Stimulated activated naive CD4-positive, alpha-beta T cell (primary cell): ENCODE measurements at regions not wholly inside any gene's neighbourhood (a gene's known extent, or its start where the extent isn't known, plus 50 kb on each side); places are given as distances from the start of the nearest gene placed in this dataset.

Experiments
- DNase-seq, 6 experiments: peaks; one replicate each; lab custom pipeline; 2025; lab: John Stamatoyannopoulos, UW

DNA sequence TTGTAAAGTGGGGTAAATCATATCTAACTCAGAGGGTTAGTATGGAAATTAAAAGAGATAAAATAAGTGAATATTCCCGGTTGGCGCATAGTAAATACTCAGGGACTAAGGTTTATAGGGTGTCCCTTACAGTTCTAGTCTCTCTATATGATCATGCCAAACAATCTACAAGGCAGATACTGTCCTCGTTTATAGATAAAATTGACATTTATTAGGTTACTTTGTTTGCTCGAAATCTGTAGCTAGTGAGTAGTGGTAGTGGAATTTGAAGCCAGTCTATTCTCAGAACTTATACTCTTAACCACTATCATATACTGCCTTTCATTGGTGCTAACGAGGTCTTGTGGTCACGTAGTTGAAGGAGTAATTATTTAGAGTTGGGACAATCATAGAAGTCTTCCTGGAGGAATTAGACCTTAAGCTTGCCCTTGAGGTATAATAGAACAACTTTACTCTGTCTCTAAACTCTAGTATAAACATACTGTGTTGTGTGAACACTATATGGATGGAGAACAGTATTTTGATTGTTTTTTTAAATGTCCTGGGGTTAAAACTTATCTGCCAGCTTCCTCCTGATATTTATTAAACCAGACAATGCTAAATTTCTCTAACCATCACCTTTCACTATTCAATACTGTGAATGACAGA lies 324.0 kb downstream of the STIM2 start:
- DNase-seq: no peak

DNA sequence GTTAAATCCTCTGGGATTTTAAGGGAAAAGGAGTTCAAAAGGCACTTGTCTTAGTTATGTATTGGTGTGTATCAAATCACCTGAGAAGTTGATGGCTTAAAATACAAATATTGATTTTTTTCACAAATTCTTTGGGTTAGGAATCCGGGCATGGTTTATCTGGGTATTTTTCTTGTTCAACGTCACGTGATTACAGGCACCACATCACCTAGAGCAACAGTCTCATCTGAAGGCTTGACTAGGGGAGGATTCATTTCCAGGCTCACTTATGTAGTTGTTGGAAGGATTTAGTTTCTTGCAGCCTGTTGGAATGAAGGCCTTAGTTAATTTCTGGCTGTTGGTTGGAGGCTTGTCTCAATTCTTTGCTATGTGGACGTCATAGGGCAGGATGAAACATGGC lies 326.1 kb downstream of the STIM2 start:
- DNase-seq: no peak

DNA sequence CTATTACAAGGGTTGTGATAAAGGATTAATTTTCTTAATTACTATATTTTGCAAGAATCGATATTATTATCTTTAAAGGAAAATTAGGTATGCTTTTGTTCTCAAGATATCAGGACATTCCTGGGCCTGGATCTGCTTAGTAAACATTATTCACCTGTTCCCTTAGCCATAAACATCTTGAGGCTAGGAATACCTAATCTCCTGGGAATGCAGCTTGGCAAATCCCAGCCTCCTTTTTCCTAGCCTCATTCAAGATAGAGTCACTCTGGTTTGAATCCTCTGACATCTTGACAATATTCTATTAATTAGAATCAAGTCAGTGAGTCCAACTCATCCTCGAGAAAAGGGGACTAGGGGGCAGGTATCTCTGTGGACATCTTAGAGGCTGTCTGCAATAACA lies 327.1 kb downstream of the STIM2 start:
- DNase-seq: no peak

DNA sequence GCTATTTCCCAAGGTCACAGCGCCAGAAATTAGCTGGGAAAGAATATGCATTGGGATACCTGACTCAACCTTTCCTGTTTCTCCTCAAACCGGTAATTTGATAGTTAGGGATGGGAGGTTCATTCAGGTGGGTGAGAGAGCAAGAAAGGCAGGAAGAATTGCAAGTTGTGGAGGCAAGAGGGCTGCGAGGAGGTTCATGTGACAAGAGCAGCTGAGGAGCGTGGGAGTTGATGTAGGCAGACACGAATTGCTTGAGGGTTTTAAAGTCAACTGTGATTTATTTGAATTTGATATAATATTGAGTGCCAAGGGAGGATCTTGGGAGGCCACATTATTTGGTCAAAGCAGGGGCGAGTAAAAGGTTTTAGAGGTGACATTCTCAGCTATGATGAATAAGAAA lies 329.0 kb downstream of the STIM2 start:
- no peak for DNase-seq

DNA sequence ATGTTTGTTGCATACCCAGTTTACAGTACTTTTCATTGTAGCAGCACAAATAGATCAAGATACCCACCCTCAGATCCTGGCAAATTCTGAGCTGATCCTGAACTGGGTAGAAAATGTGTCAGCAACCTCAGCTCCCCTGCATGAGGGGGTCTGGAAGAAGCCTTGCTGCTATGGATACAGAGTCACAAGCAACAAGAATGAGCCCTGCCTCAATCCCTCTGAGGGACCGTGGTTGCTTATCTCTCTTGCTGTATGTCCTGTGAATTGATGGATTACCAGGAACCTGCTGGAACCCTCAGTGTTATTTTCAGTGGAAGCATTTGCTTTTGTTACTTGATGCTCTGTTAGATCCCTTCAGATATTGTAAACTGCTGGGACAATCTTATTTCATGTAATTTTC lies 331.0 kb downstream of the STIM2 start:
- no peak for DNase-seq

DNA sequence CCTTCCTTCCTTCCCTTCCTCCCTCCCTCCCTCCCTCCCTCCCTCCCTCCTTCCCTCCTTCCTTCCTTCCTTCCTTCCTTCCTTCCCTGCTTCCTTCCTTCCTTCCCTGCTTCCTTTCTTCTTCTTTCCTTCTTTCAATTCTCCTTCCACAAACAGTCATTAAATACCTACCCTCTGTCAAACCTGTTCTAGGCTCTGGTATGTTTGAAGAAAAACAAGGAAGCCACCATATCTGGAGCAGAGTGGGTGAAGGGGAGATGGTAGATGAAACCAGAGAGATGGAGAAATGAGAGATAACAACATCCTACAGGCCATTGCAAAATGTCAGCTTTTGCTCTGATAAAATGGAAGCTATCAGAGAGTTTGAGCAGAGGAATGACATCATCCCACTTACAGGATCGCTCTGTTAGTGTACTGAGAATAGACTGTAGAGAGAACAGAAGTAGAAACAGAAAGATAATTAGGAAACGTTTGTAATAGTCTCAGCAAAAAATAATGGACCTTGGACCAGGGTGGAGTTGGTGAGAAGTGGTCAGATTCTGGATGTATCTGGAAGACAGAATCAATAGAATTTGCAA lies 334.0 kb downstream of the STIM2 start:
- DNase-seq: no peak

DNA sequence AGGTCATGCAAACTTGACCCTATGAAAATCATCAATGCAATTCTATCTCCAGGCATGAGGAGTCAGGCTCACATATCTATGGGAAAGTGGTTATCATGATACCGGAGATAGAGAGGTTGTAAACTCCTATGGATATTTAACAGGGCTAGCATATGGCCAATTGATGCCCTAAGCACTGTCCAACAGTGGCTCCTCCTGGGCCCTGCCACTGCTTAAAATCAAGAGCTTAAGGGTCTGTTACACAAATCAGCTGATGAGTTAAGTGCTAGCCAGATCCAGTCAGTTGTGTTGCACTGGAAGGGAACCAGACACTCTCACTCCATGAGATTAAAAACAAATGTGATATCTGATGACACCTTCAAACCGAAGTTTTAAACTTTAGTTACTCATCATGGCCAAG lies 337.6 kb downstream of the STIM2 start:
- DNase-seq: no peak

DNA sequence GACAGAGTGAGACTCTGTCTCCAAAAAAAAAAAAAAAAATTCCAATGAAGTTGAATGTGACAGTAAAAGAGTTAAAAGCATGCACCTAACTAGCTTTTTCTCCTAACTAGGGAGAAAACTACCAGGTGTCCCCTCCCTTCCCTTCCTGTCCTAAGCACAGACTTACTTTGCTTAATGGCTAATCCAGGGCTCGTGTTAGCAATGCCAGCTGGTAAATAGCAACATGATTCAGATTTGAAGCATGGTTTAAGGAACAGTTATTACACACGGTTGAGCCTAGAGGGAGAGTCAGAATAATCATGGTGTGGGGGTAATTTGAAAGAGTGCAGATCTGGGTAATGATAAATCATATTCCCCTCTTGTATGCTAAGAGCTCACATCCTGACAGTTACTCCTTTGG lies 338.3 kb downstream of the STIM2 start:
- no peak for DNase-seq

DNA sequence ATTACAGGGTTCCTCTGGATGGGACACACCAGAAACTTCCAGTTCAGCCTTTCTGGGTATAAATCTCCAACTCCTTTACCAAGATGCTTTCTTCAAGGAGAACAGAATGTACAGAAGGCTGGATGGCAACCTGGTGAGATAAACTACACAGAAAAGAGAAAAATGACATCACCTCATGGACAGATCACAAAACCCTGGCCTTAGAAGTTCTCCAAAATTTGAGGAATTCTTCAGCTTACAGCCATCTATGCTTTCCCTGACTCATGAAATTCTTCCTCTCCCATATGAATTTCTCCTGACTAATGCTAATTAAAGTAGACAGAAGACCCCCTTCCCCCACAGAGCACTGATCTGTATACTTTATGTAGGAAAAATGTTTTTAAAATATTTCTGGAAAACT lies 345.4 kb downstream of the STIM2 start:
- DNase-seq: no peak

DNA sequence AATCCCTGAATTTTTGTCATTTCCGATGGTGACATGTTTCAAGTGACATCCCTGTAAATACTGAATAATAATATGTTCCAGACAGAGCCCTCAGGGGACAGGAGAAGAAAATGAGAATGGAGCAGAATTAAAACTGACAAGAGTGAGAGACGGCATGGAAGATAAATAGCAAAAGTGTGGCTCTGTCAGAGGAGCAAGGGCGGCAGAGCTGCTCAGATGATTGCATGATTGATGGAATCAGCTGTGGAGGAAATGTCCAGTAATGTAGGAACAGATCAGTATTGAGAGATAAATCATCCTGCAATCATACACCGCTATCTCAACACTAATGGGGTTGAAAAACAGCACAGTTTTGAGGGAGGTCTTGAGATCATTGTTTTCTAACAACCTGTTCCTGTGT lies 350.3 kb downstream of the STIM2 start:
- no peak for DNase-seq

DNA sequence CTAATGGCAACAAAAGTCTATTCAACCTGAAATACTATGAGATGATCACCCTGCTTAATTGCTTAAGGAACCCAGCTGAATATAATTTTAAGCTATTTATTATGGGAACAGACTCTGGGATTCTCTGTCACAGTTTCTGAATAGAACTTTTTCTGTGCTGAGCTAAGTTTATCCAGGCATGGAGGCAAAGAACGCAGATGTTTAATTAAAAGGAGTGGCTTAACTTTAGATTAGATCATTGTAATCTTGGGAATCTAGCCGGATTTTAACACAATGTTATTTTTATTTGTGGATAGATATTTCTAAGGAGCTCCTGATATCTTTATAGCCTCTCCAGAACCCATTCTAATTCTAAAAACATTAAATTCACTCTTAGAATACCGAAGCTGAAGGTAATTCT lies 353.4 kb downstream of the STIM2 start:
- no peak for DNase-seq

DNA sequence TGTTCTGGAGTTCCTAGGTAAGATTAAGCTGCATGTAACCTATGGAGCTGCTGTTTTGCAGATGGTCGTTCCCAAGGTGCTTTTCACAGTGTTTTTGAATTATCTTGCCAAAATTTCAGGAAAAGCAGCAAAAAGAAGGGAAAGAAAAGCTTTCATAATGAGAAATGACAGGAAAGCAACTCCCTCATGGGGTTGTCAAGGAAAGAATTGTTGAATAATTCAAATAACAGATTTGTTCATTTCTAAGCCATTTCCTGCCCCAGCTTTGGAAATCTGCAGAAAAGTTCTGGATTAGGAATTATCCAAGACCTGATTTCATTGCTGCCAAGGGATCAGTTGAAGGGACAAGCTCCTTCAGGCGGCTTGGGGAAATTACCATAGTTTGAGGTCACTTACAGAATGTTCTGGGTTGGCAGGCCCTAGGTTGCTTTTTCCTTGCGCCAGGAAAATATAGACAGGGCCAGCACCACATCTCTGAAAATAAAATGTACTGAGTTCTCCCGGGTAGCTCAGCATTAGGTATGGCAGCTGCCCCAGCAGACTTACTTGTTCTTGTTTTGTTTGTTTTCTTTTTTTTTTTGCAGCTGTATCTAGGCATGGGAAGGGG lies 354.7 kb downstream of the STIM2 start:
- DNase-seq: no peak

DNA sequence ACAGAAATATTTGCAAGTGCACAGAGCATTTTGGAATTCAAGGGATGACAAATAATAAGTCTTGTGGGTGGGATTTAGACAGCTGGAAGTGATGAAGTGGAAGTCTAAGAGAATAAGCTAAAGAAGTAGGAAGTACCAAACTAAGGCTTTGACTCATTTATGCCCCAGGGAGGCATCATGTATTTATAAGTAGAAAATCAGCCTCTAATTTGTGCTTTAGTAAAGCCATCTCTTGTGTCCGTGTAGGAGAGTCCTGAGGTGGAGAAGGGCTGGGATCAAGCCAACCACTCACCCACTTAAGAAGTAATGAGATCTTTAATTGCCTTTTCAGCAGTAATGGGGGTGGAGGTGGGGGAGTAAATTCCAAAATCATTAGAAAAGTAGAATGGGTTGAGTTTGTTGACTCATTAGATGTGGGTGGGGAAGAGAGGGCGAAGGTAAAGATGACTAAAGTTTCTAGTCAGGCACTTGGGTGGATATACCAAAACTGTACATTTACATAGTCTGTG lies 356.7 kb downstream of the STIM2 start:
- DNase-seq: no peak

DNA sequence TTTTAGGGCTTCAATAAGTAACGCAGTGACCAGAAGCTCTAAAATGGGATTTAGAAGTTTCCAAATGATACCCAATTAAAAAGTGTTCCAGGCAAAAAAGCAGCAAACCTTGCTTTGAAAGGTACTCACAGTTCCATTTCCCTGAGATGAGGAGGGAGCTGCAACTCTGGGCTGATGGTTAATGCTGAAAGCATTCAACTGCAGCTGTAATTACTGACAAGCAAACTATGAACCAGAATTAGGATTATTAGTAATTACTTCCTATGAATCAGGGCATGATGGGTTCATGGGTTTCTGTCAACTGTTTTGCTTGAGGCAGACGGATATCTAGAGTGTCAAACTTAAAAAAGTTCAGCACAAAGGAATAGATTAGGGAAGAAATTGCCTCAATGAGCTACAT lies 357.4 kb downstream of the STIM2 start:
- no peak for DNase-seq

DNA sequence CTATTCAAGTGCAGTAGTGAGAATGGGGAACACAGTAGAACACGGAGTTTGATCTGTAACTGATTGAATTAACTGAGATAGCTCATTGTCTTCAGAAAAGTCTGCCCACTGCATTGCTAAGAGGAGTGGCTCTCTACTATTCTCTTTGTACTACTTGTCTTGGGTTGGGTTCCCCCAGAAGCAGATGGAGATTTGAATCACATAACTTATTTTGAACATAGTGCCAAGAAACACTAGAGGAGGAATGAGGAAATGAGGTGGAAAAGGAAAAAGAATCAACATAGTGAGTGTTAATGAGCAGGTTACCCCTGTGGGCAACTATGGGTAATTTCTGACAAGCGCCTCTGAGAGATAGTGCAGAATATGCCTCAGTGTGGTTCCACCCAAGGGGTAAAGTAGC lies 362.7 kb downstream of the STIM2 start:
- DNase-seq: no peak

DNA sequence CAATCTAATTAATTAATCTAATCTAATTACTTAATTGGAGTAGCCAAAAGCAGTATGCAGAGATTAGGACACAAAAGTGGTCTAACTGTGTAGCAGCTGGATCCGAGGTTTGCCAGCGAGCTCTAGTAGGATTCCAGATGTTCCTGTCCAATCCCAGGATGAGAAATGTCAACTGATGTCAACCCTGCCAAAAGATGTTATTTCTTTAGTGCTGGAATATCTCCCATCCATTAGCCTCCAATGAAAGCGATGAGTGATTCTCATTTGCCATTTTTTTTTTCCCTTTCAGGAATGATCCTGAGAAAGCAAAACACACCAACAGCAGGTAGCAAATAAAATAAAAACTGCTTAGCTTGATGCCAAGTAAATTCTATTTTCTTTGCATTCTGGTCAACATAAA lies 372.9 kb downstream of the STIM2 start:
- DNase-seq: no peak

DNA sequence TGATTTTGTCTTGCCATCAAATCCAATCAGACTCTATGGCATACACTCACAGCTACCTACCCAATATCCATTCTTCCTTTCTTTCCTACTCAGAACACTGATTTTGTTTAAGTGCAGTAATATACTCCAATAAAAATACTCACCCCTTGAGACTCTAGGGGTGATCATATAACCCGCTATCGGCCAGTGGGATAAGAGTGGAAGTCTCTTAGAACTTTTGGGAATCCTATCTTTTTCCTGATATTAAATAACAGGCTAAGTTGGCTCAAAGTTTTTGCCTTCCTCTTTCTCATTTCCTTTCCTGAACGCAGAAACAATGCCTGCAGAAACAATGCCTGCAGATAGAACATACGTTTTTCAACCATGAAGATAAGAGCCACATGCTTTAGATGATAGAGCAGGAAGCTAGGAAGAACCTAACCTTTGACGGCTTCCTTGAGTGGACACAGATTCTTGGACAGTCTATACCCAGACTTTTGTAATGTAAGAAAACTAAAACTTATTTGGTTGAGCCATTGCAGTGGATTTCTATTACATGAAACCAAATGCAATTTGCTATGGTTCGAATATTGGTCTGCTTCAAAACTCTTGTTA lies 373.8 kb downstream of the STIM2 start:
- no peak for DNase-seq

DNA sequence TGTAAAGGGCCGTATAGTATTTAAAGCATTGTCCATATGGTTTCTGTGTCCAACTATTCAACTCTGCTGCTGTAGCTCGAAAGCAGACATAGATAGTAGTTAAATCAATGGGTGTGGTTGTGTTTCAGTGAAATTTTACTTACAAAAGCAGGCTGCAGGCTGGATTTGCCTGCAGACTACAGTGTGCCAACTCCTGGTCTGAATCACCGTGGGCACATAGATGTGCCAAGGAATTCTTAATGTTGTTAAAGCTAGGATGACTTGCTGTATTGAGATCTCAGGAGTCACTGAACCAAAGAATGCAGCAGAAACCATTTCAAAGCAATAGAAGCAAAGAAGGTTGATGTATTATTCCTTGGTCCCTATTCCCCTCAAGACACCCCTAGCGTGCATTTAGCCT lies 379.0 kb downstream of the STIM2 start:
- DNase-seq: no peak

DNA sequence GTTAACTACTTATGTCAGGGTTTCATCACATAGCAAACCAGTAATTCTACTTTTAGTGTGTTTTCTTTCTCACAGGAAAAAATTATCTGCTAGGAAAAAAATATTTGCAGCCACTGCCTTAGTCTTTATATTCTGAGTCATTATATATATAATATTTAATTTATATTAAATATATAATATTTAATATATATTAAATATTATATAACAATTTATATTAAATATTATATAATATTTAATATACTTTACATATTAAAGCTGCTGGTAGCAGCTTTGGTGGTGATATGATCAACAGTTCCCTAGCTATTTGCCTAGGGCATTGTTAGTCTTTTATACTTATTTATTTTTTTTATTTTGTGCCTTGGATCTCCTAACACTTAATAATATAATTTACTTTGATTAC lies 381.6 kb downstream of the STIM2 start:
- DNase-seq: no peak

DNA sequence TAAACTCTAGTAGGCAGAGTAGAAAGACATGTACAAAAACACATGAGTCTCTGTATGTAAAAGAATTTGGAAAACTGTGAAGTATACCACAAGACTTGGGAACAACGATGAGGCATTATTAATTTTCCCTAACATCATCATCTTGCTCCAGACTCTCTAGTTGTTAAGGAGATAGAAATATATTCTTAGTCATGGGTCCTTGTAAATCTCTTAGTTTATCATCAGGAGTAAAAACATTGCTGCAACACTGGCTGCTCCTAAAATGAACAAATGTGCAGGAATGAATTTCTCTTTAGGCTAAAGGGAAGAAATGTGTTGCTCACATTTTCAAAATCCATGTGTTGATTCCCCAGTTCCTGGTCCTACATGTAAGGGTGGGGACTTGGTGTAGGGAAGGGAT lies 384.6 kb downstream of the STIM2 start:
- no peak for DNase-seq

DNA sequence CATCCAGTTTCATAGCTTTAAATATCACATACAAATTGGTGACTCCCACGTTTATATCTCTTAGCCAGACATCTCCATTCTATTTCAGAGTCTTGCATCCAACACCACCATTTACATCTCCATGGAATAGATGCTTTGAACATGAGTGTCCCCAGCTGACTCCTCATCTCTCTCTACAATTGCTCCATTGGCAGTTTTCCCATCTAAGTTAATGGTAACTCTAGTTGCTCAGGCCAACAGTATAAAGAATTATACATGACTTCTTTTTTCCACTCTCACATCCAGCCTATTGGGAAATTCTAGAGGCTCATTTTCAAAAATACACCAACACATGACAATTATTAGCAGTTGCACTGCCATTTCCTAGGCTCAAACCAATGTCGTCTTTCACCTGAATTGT lies 388.2 kb downstream of the STIM2 start:
- no peak for DNase-seq

DNA sequence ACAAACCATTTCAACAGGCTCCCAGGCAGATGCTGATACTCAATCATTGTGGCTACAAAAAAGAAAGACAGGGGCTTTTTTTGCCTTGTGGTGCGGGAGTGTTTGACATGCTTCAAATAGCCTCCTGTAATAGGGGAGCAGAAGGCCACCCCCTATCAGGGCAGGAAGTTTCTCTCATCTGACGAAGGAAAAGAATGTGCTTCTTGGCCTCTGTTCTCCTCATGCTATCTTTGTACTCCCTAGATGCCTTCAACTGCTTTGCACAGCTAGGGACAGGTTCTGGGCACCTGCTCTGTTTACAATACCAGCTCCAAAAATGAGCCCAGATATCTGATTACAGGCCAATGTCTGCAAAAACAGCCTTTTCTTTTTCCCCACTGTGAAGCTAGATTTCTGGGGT lies 391.1 kb downstream of the STIM2 start:
- no peak for DNase-seq

DNA sequence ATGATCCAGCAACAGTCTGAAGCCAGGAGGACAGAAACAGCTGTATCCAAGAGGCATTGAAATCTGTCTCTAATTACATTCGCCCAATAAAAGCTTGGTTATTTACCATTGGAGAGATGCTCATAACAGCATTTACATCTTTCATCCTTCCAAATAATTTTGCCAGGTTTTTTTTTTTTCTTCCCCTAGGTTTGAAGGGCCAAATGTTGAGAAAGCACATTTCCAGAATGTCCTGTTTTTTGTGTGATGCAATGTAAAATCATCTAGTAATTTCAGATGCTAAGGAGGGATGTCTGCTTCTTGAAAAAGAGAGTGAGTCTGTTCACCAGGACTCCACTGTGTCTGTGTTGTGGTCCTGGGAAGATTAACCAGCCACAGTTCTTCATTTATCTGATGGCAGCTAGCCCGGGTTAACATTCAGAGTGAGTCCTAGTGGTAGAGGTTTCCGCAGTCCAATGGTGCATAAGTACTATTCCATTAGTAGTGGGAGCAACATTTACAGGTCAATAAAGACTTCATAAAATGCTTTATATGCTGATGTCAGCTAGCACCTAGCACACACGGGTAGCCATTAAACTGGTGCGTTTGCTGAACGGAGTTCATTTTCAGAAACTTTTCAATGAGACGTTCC lies 406.8 kb downstream of the STIM2 start:
- no peak for DNase-seq
